ENCODE measurements at regions not wholly inside any gene's neighbourhood (a gene's known extent, or its start where the extent isn't known, plus 50 kb on each side); places are given as distances from the start of the nearest gene placed in this dataset.
"Not testable (repeated sequence)": the region's sequence is repeated elsewhere in the genome, so short reads cannot be mapped to it uniquely, and the experiment has no call there.

- no peak for DNase-seq
These were observed 1956.8 kb upstream of the PCDH10 start for GRCh38 chr4:131192318-131192717.

GRCh38 chr4:131207589-131207988, 1941.5 kb upstream of the PCDH10 start:
- DNase-seq, result no peak

DNA sequence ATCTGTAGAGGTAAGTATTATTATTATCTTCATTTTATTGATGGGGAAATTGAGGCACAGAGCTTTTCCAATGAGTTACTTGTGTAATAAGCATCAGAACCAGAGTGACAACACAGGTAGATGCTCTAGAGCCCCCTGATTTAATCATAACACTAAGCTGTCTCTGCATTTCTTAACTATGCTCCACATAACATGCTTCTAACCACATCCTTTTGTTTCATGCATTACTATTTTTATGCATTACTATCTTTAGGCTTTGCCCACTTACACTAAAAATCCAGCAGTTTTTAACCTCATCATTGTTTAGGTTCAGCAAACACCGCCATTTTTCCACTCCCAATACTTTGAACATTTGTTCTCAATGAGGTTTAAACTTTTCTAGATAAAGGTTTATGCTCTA, 1900.8 kb upstream of the PCDH10 start:
- no peak for DNase-seq

- DNase-seq, result no peak
These were observed 1897.8 kb upstream of the PCDH10 start for GRCh38 chr4:131251321-131251720.

DNA sequence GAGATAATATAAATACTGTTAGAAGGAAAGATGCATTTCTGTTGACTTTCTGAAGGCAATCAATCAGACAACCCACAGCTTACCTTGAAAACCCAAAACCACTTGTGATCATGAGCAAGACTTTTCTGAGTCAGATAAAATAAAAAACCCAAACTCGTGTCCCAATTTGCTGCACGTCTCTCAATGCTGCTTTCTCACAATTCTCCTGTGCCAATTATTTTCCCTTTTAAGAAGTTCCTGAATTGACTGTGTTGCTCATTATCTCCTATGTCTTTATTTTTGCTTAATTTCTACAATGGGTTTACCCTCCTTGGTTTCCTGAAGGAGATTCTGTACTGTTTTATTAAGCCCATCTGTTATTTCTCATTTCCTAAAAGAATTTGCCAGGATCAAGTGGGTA, 1891.9 kb upstream of the PCDH10 start:
- no peak for DNase-seq

DNA sequence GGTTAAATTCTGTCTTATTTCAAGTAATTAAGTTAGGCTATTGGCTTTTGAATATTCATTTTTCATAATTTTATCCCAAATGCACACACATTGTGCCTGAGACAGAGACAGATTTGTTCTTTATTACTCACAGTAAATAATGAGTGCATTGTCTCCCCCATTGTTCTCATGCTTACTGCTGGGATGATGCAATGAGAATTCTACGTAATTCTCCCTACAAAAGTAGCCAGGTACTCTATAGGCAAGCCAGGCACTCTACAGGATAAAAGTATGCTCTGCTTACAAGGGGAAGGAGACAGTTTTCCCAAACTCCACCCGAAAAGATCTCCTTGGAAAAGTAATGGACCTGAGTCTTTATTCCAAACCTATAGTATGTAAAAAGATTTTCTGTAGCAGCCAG, 1890.7 kb upstream of the PCDH10 start:
- no peak for DNase-seq

DNA sequence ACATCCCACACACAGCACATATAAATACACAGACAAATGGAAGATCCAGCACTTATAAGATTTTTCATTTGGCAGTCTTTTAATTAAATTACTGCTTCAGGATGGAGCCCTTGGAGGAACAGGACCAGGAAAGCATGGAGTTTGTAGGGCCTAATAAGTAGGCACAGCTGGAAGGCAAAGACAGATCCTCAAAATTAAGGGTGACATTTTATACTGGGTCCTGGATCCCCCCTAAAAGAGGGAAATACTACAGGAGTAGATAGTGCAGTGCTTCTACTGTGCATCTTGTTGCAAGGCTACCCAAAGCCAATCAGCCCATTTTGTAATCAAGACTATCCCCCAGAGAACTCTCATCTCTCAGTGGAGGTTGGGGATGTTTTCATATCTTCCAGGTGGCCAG, 1860.7 kb upstream of the PCDH10 start:
- DNase-seq, result no peak

GRCh38 chr4:131296192-131296591, 1852.9 kb upstream of the PCDH10 start:
- no peak for DNase-seq

GRCh38 chr4:131302108-131302507, 1847.0 kb upstream of the PCDH10 start:
- DNase-seq, result no peak

- no peak for DNase-seq
These were observed 1844.4 kb upstream of the PCDH10 start for GRCh38 chr4:131304686-131305085.

DNA sequence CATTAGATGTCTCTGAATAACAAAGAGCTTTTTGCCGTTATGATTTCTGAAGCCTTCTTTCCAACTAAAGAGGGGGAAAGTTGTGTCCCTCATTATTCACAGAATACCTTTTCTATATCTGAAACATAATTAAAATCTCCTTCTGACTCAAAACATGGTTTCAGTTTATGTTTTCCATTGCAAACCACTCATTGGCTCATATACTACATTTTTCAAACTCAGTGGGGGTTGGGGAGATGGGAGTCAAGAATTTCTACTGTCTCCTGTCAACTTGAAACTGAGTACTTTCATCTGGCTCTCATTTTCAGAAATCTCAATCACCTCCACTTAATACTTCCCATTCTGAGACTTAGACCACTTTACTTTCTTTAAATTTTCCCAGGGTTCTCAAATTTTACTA, 1839.5 kb upstream of the PCDH10 start:
- no peak for DNase-seq

- DNase-seq, result no peak
These were observed 1833.0 kb upstream of the PCDH10 start for GRCh38 chr4:131316086-131316485.

DNA sequence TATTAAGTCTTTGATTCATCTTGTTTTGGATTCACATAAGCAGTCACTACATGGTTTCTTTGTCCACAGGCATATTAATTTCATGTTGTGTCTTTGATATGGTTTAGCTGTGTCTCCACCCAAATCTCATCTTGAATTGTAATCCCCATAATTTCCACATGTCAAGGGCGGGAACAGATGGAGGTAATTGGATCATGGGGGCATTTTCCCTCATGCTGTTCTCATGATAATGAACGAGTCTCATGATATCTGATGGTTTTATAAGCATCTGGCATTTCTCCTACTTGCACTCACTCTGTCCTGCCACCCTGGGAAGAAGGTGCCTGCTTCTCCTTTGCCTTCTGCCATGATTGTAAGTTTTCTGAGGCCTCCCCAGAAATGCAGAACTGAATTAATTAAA, 1811.2 kb upstream of the PCDH10 start:
- no peak for DNase-seq

DNA sequence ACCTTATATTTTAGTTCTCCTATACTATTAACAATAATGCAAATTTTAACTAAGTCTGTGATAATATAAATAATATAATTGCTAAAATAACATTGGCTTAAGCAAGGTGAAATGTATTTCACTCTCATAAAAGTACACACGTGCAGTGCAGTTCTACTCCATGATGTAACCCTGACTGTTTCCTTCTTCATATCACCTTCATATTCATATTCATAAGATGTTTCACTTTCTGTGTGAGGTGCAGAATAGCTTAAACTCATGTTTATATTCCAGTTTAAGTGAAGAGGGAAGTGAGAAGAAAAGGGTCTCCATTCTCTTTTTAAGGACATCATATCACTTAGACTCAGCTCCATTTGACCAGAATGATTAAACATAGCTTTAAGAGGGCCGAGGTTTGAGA, 1810.0 kb upstream of the PCDH10 start:
- no peak for DNase-seq

GRCh38 chr4:131344761-131345160, 1804.3 kb upstream of the PCDH10 start:
- peak; percentile 13 for DNase-seq

DNA sequence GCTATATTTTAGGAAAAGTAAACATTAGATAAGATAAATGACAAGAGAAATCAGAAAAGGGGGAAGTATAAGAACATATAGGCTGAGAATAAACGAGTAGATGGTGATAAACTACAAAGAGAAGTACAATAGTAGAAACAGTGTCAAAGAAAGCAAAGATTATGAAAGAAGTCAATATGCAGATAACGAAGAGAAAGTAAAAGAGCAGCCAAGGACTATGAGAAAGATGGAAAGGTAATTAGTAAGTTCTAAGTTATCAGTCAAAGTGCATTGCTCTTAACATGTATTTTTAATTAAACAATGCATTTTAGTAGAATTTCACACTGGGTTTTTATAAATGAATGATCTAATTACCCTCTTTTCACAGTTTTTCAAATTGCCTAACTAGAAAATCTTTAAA, 1801.3 kb upstream of the PCDH10 start:
- DNase-seq, result no peak

DNA sequence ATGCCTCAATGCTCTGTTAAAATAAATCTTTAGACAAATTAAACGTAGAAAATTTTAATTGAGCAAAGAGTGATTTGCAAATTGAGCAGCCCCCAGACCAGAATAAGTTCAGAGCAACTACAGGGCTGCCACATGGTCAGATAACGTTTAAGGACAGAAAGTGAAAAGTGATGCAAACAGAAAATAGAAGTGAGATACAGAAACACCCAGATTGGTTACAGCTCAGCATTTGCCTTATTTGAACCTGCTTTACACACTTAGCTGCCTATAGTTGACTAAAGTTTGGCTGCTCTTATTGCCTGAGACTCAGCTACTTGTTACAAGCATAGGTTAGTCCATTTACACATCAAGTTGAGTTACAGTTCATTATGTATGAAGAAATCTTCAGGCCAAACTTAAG, 1800.8 kb upstream of the PCDH10 start:
- DNase-seq, result no peak

DNA sequence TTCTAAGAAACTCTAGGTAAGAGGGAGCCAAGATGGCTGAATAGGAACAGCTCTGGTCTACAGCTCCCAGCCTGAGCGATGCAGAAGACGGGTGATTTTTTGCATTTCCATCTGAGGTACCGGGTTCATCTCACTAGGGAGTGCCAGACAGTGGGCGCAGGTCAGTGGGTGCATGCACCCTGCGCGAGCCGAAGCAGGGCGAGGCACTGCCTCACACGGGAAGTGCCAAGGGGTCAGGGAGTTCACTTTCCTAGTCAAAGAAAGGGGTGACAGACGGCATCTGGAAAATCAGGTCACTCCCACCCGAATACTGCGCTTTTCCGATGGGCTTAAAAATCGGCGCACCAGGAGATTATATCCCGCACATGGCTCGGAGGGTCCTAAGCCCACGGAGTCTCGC, 1796.7 kb upstream of the PCDH10 start:
- not testable (repeated sequence) for DNase-seq

DNA sequence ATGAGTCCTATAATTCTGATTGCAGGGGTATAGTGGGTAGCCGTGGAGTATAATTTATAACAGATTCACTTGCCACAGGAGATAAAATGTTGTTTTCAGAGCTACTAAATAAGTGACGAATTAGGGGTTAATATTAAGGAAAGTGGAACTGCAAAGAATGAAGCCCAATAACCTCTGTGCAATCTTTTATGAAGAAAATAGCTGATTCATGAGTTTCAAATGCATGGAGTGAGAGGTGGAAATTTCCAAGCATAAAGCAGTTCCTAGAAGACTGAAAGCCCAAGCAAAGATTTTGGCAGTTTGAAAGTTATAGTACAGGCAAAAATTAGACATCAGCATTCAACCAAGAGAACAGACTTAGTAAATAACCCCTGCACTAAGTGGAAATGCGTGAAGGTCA, 1782.4 kb upstream of the PCDH10 start:
- no peak for DNase-seq

DNA sequence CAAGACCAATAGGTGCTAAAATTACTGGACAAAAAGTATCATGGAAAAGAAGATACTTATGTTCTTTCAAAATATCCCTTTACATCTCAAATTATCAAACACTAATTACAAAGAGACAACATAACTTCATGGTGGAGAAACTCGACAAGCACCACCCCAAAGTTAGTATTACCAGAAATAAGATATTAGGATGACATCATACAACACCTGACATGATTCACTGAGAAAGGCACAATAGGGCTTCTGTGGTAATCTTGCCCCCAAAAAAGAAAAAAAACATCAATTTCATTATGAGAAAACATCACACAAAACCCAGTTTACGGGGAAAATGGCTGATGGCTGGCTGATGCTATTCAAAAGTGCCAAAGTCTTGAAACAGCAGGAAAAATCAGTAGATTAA, 1781.7 kb upstream of the PCDH10 start:
- DNase-seq, result no peak

- DNase-seq, result peak; percentile 23
These were observed 1778.2 kb upstream of the PCDH10 start for GRCh38 chr4:131370846-131371245.

GRCh38 chr4:131381055-131381454, 1768.0 kb upstream of the PCDH10 start:
- DNase-seq, result no peak

GRCh38 chr4:131382839-131383238, 1766.3 kb upstream of the PCDH10 start:
- DNase-seq, result no peak

GRCh38 chr4:131388277-131388676, 1760.8 kb upstream of the PCDH10 start:
- no peak for DNase-seq

- DNase-seq, result no peak
These were observed 1741.0 kb upstream of the PCDH10 start for GRCh38 chr4:131408102-131408501.

GRCh38 chr4:131411393-131411792, 1737.7 kb upstream of the PCDH10 start:
- DNase-seq, result no peak

All from NCI-H526 treated with DMSO at 0.1 percent for 48 hours (cell line).